Esophagus squamous epithelium (tissue), 5 donors: ENCODE measurements at regions not wholly inside any gene's neighbourhood (a gene's known extent, or its start where the extent isn't known, plus 50 kb on each side); places are given as distances from the start of the nearest gene placed in this dataset.

ENCODE experiments used
- DNase-seq: peaks from one replicate; lab custom pipeline; 2025; lab: John Stamatoyannopoulos, UW
- H3K27ac ChIP-seq, 4 donors: fragments of 200-600 bp; sonication (generic); one replicate each; pipeline ENCODE4 v1.5.1; 2016 to 2019; ENCODE audit warnings: mild to moderate bottlenecking in 1 of 4
- H3K27me3 ChIP-seq, 4 donors: fragments of 200-600 bp; sonication (generic); 1 replicate in 3 of 4; 2 replicates in 1 of 4; pipeline versions ENCODE4 v1.5.1 to v1.6.0; 2017 to 2021; ENCODE audit warnings: antibody characterized with exemption in 1 of 4
- H3K36me3 ChIP-seq, 3 donors: fragments of 200-600 bp; sonication (generic); one replicate each; pipeline ENCODE4 v1.5.1; 2016 to 2019
- H3K4me1 ChIP-seq, 3 donors: fragments of 200-600 bp; sonication (generic); one replicate each; pipeline ENCODE4 v1.5.1; 2017 to 2019
- H3K4me3 ChIP-seq, 4 donors: fragments of 200-600 bp; sonication (generic); 1 replicate in 3 of 4; 2 replicates in 1 of 4; pipeline ENCODE4 v1.5.1; 2016 to 2019; ENCODE audit warnings: mild to moderate bottlenecking in 2 of 4, moderate library complexity in 1 of 4
- H3K9me3 ChIP-seq, 3 donors: fragments of 200-600 bp; sonication (generic); one replicate each; pipeline ENCODE4 v1.5.1; 2016 to 2019
- CTCF ChIP-seq, 6 experiments: fragments of 450-650 bp in 4 of 6; fragments of 200-600 bp in 2 of 6; sonication (generic) in 2 of 6; IDR thresholded peaks; one replicate each; pipeline ENCODE4 v1.5.1; 2016 to 2019; ENCODE audit warnings: antibody characterized with exemption in 6 of 6, mild to moderate bottlenecking in 4 of 6, moderate library complexity in 4 of 6
- POLR2A ChIP-seq, 4 donors: fragments of 450-650 bp; IDR thresholded peaks; one replicate each; pipeline ENCODE4 v1.6.1; 2017; ENCODE audit warnings: antibody characterized with exemption in 4 of 4, mild to moderate bottlenecking in 4 of 4, moderate library complexity in 3 of 4
- WGBS, 2 donors: methylation state at CpG; one replicate each; pipeline ENCODE4 v1.1.5; 2018; 5-methylcytosine and 5-hydroxymethylcytosine counted together
- intact Hi-C: fragments of 100-400 bp; cut with DNase I; formaldehyde crosslinking; loops from one replicate; pipeline ENCODE4 v1.15.0; 2022
- donor health status: DM: yes; HTN: yes; CAD: no.

DNA sequence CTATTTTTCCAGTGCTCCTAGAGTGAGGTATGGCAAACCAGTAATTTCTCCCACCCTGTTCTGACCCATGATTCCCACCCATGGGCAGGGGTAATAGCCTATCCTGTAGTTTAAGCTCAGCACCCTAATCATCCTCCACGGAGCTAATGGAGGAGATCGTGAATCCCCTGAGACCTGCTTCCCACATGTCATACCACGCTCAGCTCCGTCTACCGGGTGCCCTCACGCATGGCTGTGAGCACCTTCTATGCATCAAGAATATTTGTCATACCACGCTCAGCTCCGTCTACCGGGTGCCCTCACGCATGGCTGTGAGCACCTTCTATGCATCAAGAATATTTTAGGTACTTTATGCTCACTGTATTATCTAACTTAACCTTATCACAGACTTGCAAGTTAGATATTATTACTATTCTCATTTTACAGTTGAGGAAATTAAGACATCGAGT, 104.7 kb upstream of the PFN2 start:
- Histone ChIP-seq H3K4me3 (no peak overlapping the region), H3K27me3 (no peaks in the 10 kb centered on the region), H3K27ac (no peak overlapping the region), H3K36me3 (no peaks in the 10 kb centered on the region), H3K4me1 (no peaks in the 10 kb centered on the region), H3K9me3 (peaks cover 0 to 11% (median 7%) of the 10 kb centered on the region in 3 donors)
- no peak for DNase-seq
- intact Hi-C loops: no loop called here
- TF ChIP-seq POLR2A (IDR thresholded peaks at IDR 0.05) (no peak), CTCF (IDR thresholded peaks at IDR 0.05) (no peak)
- 90 to 98% methylated on average over 11 of the region's 11 CpGs for WGBS, 2 donors

DNA sequence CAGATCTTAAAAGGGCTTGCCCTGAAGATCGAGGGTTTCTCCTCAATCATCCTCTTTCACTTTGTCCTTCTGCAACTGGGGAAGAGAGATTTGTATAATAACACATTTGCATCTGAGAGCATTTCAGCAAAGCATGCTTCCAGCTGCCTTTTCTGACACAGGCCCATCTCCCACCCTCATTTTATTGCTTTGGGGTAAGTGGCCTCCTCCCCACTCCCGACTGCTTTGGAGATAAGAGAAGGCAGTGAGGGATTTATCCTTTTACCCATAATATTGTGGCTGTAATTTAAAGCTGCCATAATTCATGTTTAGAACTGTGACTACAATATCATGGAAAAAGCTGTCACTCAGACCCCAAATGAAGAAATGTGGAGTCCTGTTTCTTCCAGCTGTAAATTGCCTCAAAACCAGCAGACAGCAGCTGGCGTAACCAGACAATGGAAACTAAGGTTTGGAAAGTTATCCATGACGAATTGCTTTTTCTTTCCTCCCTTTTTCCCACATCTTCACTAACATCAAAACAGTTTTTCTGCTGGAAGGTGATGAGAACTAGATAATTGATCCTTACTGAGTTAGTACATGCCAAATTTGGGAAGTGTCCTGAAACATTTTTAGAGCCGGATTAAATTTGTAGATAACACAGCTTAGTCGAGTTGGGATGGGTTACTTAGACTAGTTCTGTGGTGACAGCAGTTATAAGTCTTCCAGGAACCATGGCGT, 104.2 kb upstream of the PFN2 start:
- no peak overlapping the region for H3K4me3 ChIP-seq
- H3K27me3 ChIP-seq: peaks cover 0 to 3% (median 0%) of the 10 kb centered on the region in 4 donors
- no peak for TF ChIP-seq CTCF (IDR thresholded peaks at IDR 0.05)
- TF ChIP-seq POLR2A (IDR thresholded peaks at IDR 0.05): no peak
- intact Hi-C loops: no loop called here
- no peak for DNase-seq
- WGBS, 2 donors: 69 to 72% methylated on average over 7 of the region's 7 CpGs
- peaks cover 0 to 11% (median 7%) of the 10 kb centered on the region in 3 donors for H3K9me3 ChIP-seq
- no peak overlapping the region for H3K27ac ChIP-seq
- no peaks in the 10 kb centered on the region for H3K4me1 ChIP-seq
- H3K36me3 ChIP-seq: no peaks in the 10 kb centered on the region

GRCh38 chr3:150074277-150074676, 103.6 kb upstream of the PFN2 start:
- Histone ChIP-seq H3K4me3 (no peak overlapping the region), H3K27ac (no peak overlapping the region), H3K4me1 (no peaks in the 10 kb centered on the region), H3K9me3 (peaks cover 0 to 11% (median 7%) of the 10 kb centered on the region in 3 donors), H3K36me3 (no peaks in the 10 kb centered on the region), H3K27me3 (peaks cover 0 to 8% (median 0%) of the 10 kb centered on the region in 4 donors)
- intact Hi-C loops: no loop called here
- WGBS, 2 donors: 83 to 91% methylated on average over 3 of the region's 3 CpGs
- DNase-seq: no peak
- TF ChIP-seq POLR2A (IDR thresholded peaks at IDR 0.05) (no peak), CTCF (IDR thresholded peaks at IDR 0.05) (no peak)

DNA sequence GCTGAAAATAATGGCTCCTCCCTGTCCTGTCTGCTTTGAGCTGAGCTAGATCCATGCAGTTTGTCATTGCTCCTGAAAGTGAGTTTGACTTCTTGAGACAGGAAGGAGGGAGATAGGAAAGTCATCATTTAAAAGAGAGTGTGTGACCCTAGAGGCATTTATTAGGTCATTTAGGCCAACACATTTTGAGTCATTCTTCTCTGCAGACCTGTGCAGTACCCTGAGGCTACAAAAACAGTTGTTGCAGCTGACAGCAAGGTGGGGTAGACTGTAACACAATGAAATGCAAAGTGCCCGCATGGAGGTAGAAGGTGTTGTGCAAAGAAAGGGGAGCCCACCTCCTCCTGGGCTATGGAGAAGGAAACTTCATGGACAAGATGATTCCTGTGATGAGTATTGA, 102.8 kb upstream of the PFN2 start:
- no peaks in the 10 kb centered on the region for H3K4me1 ChIP-seq
- TF ChIP-seq POLR2A (IDR thresholded peaks at IDR 0.05) (no peak), CTCF (IDR thresholded peaks at IDR 0.05) (no peak)
- H3K36me3 ChIP-seq: no peaks in the 10 kb centered on the region
- intact Hi-C loops: no loop called here
- peaks cover 0 to 11% (median 7%) of the 10 kb centered on the region in 3 donors for H3K9me3 ChIP-seq
- no peak overlapping the region for H3K4me3 ChIP-seq
- DNase-seq: no peak
- WGBS, 2 donors: 45 to 100% methylated on average over 1 of the region's 1 CpG
- peaks cover 0 to 8% (median 0%) of the 10 kb centered on the region in 4 donors for H3K27me3 ChIP-seq
- no peak overlapping the region for H3K27ac ChIP-seq

GRCh38 chr3:150073031-150073430, 102.3 kb upstream of the PFN2 start:
- H3K4me3 ChIP-seq: no peak overlapping the region
- TF ChIP-seq POLR2A (IDR thresholded peaks at IDR 0.05): no peak
- no peak for TF ChIP-seq CTCF (IDR thresholded peaks at IDR 0.05)
- H3K27me3 ChIP-seq: peaks cover 0 to 9% (median 0%) of the 10 kb centered on the region in 4 donors
- H3K4me1 ChIP-seq: no peaks in the 10 kb centered on the region
- intact Hi-C loops: no loop called here
- H3K27ac ChIP-seq: no peak overlapping the region
- DNase-seq: no peak
- 69 to 88% methylated on average over 2 of the region's 2 CpGs for WGBS, 2 donors
- no peaks in the 10 kb centered on the region for H3K36me3 ChIP-seq
- H3K9me3 ChIP-seq: peaks cover 0 to 11% (median 7%) of the 10 kb centered on the region in 3 donors
